IMR-90 (cell line): ENCODE measurements at regions not wholly inside any gene's neighbourhood (a gene's known extent, or its start where the extent isn't known, plus 50 kb on each side); places are given as distances from the start of the nearest gene placed in this dataset.

Source experiments
- ATAC-seq: fragments of 200-7000 bp; cut with Tn5 transposase; 2 replicates; pipeline ENCODE4 v1.9.1; 2020; ENCODE audit warnings: low read depth, mild to moderate bottlenecking, moderate library complexity
- BruUV-seq: library from RNA; stranded (reverse); fragments of 400-500 nt; replicated peaks from 2 replicates; lab custom pipeline; 2021; lab: Mats Ljungman, UMichigan
- CTCF ChIA-PET: fragments of 300-600 bp; formaldehyde crosslinking; extraction: SDS; loops from one replicate; lab custom pipeline; 2021; ENCODE audit warnings: antibody characterized with exemption; lab: Yijun Ruan, JAX
- POLR2A ChIA-PET: fragments of 300-600 bp; sonication (Branson Sonifier 250); formaldehyde crosslinking; loops from one replicate; lab custom pipeline; 2022; ENCODE audit warnings: antibody characterized with exemption; ENCODE audit not compliant: unreplicated experiment; lab: Charles Lee
- DNase-seq: peaks from one replicate; pipeline ENCODE4 v3.0.0; 2013
- H2AFZ ChIP-seq: replicated peaks from 2 replicates; pipeline ENCODE3; 2013; ENCODE audit warnings: low read length, mild to moderate bottlenecking; ENCODE audit not compliant: poor library complexity
- H2AK5ac ChIP-seq: 2 replicates; pipeline ENCODE4 v1.6.1; 2013; ENCODE audit warnings: low read depth, low read length, inconsistent platforms
- H2AK9ac ChIP-seq: replicated peaks from 2 replicates; pipeline ENCODE3; 2013; ENCODE audit warnings: mild to moderate bottlenecking, low read depth, low read length, moderate library complexity; ENCODE audit not compliant: poor library complexity
- H2BK120ac ChIP-seq: 2 replicates; pipeline ENCODE4 v1.6.1; 2013; ENCODE audit warnings: low read depth, low read length, inconsistent platforms
- H2BK15ac ChIP-seq: 3 replicates; pipeline ENCODE4 v1.6.1; 2013; ENCODE audit warnings: low read depth, low read length, inconsistent platforms
- H2BK20ac ChIP-seq: 2 replicates; pipeline ENCODE4 v1.6.1; 2013; ENCODE audit warnings: low read depth, mild to moderate bottlenecking, inconsistent platforms, low read length, moderate library complexity
- H2BK5ac ChIP-seq: 2 replicates; pipeline ENCODE4 v1.6.1; 2013; ENCODE audit warnings: mild to moderate bottlenecking, low read depth, low read length, inconsistent platforms; ENCODE audit not compliant: poor library complexity, severe bottlenecking
- H3K14ac ChIP-seq: replicated peaks from 2 replicates; pipeline ENCODE4 v1.6.1; 2013; ENCODE audit warnings: low read depth, low read length, inconsistent platforms
- H3K18ac ChIP-seq: 2 replicates; pipeline ENCODE4 v1.6.1; 2013; ENCODE audit warnings: low read depth, low read length, control low read depth
- H3K23ac ChIP-seq: 2 replicates; pipeline ENCODE4 v1.6.1; 2013; ENCODE audit warnings: low read depth, low read length, inconsistent platforms
- H3K27ac ChIP-seq: 2 replicates; pipeline ENCODE4 v1.5.1; 2013; ENCODE audit warnings: mild to moderate bottlenecking, control low read depth, low read length; ENCODE audit not compliant: insufficient read depth
- H3K27me3 ChIP-seq: 2 replicates; pipeline ENCODE4 v1.6.1; 2013; ENCODE audit warnings: low read length; ENCODE audit not compliant: control insufficient read depth, insufficient read depth
- H3K36me3 ChIP-seq: 2 replicates; pipeline ENCODE4 v1.6.1; 2013; ENCODE audit warnings: low read length, mixed read lengths; ENCODE audit not compliant: control insufficient read depth, insufficient read depth
- H3K4ac ChIP-seq: 2 replicates; pipeline ENCODE4 v1.6.1; 2013; ENCODE audit warnings: low read depth, low read length, inconsistent platforms
- H3K4me1 ChIP-seq: 2 replicates; pipeline ENCODE4 v1.6.1; 2013; ENCODE audit warnings: low read length, mixed read lengths; ENCODE audit not compliant: control insufficient read depth, insufficient read depth
- H3K4me2 ChIP-seq: 2 replicates; pipeline ENCODE4 v1.6.1; 2013; ENCODE audit warnings: low read depth, mild to moderate bottlenecking, control low read depth, low read length, moderate library complexity
- H3K4me3 ChIP-seq: 2 replicates; pipeline ENCODE4 v1.5.1; 2013; ENCODE audit warnings: low read depth, mild to moderate bottlenecking, control low read depth, low read length, moderate library complexity; ENCODE audit not compliant: insufficient read depth
- H3K56ac ChIP-seq: 2 replicates; pipeline ENCODE4 v1.6.1; 2013; ENCODE audit warnings: low read length, inconsistent platforms; ENCODE audit not compliant: insufficient read depth; ENCODE audit errors: extremely low read depth
- H3K79me1 ChIP-seq, 2 experiments: 2 replicates each; pipeline ENCODE4 v1.6.1; 2013; ENCODE audit warnings: low read length in 2 of 2, inconsistent platforms in 1 of 2, low read depth in 1 of 2
- H3K9ac ChIP-seq: 2 replicates; pipeline ENCODE4 v1.6.1; 2013; ENCODE audit warnings: low read depth, low read length, control low read depth
- H3K9me1 ChIP-seq: 2 replicates; pipeline ENCODE4 v1.6.1; 2013; ENCODE audit warnings: low read length, inconsistent platforms; ENCODE audit not compliant: insufficient read depth
- H3K9me3 ChIP-seq: 2 replicates; pipeline ENCODE4 v1.6.1; 2013; ENCODE audit warnings: low read length; ENCODE audit not compliant: control insufficient read depth, insufficient read depth
- H4K20me1 ChIP-seq: 2 replicates; pipeline ENCODE4 v1.6.1; 2013; ENCODE audit warnings: low read length, inconsistent platforms; ENCODE audit not compliant: insufficient read depth
- H4K5ac ChIP-seq: 2 replicates; pipeline ENCODE4 v1.6.1; 2013; ENCODE audit warnings: mild to moderate bottlenecking, low read depth, low read length, control low read depth
- H4K8ac ChIP-seq, 2 experiments: 2 replicates each; pipeline ENCODE4 v1.6.1; 2013; ENCODE audit warnings: low read depth in 2 of 2, low read length in 2 of 2, control low read depth in 1 of 2, inconsistent platforms in 1 of 2
- H4K91ac ChIP-seq: 2 replicates; pipeline ENCODE4 v1.6.1; 2013; ENCODE audit warnings: low read depth, low read length, inconsistent platforms; ENCODE audit not compliant: insufficient read depth
- BHLHE40 ChIP-seq: fragments of 150-350 bp; IDR thresholded peaks from 2 replicates; pipeline ENCODE4 v1.6.1; 2016; ENCODE audit warnings: mild to moderate bottlenecking, low read depth, low read length
- MXI1 ChIP-seq: IDR thresholded peaks from 2 replicates; pipeline ENCODE4 v1.6.1; 2012; ENCODE audit warnings: low read depth, mild to moderate bottlenecking, low read length, moderate library complexity, borderline replicate concordance
- WGBS, 2 experiments: methylation state at CpG; one replicate each; pipeline versions ENCODE4 v1.1.5 to v1.1.7; 2013; ENCODE audit warnings: missing lambda C conversion rate in 2 of 2; ENCODE audit not compliant: insufficient read length in 1 of 2; ENCODE audit errors: extremely low coverage in 2 of 2; 5-methylcytosine and 5-hydroxymethylcytosine counted together
- dilution Hi-C: fragments of 300-500 bp; cut with HindIII; formaldehyde crosslinking; loops from one replicate; pipeline ENCODE4 v1.14.3; 2018; ENCODE audit warnings: low sequenced_read_pairs; ENCODE audit not compliant: unreplicated experiment
- in situ Hi-C: fragments of 300-500 bp; cut with MboI; formaldehyde crosslinking; loops from 3 replicates; pipeline ENCODE4 v1.14.3; 2019; ENCODE audit warnings: low sequenced_read_pairs, inconsistent platforms, mixed read lengths
- intact Hi-C: fragments of 100-400 bp; cut with micrococcal nuclease; formaldehyde crosslinking; loops from 2 replicates; pipeline ENCODE4 v1.10.0; 2022
- TF ChIP-seq, protein P1 (sequence below): fragments of 150-350 bp; IDR thresholded peaks from 2 replicates; pipeline ENCODE4 v1.6.1; 2017; ENCODE audit warnings: mild to moderate bottlenecking, antibody characterized with exemption, low read length, low read depth

DNA sequence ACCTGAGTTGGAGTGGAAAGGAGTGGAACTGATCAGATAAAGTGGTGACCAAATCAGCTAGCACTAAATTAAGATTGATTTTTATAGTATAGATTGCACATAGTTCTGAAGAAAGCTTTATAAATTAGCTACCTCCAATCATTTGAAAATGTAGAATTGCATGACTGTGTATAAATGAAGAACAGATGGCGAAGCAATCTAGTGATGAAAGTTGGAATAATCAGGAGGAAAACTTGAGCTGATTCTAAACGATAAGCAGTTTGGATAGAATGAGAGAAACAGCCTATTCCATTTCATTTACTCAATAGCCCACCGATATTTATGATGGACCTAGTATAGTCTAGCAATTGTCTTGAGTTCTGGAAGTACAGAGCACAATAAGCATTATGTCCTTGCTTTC is 661.5 kb downstream of the PLA2G4A start:
- Histone ChIP-seq H3K56ac (no peak overlapping the region), H2AFZ (no peak overlapping the region), H3K9ac (no peak overlapping the region), H3K9me1 (peaks cover 8% of the 10 kb centered on the region), H3K14ac (0 out of 2 replicates have a peak overlapping the region, but pooled peaks have one; percentile 8), H4K5ac (no peak overlapping the region), H3K9me3 (no peaks in the 10 kb centered on the region), H3K36me3 (no peaks in the 10 kb centered on the region), H2BK120ac (no peak overlapping the region), H2AK9ac (no peak overlapping the region), H3K27ac (no peak overlapping the region), H4K8ac (no peak overlapping the region), H2BK15ac (no peak overlapping the region), H2BK20ac (0 out of 2 replicates have a peak overlapping the region, but pooled peaks have one; percentile 29), H3K27me3 (no peaks in the 10 kb centered on the region), H2BK5ac (no peak overlapping the region), H3K23ac (no peak overlapping the region), H4K91ac (no peak overlapping the region), H2AK5ac (no peak overlapping the region), H4K20me1 (no peaks in the 10 kb centered on the region), H3K4me1 (peaks cover 3% of the 10 kb centered on the region), H3K4me2 (no peak overlapping the region), H3K18ac (peak overlapping the region; percentile 34; the same call in 1 of the 2 replicates), H3K4me3 (no peak overlapping the region), H3K4ac (no peak overlapping the region; the same call in 1 of the 2 replicates), H3K79me1 (no peaks in the 10 kb centered on the region)
- ATAC-seq (no peak), DNase-seq (no peak)
- no TSS peak for BruUV-seq
- dilution Hi-C loops: no loop called here
- no peak for TF ChIP-seq MXI1
- no peak for TF ChIP-seq BHLHE40
- TF ChIP-seq, protein P1, sequence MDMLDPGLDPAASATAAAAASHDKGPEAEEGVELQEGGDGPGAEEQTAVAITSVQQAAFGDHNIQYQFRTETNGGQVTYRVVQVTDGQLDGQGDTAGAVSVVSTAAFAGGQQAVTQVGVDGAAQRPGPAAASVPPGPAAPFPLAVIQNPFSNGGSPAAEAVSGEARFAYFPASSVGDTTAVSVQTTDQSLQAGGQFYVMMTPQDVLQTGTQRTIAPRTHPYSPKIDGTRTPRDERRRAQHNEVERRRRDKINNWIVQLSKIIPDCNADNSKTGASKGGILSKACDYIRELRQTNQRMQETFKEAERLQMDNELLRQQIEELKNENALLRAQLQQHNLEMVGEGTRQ: no peak
- in situ Hi-C loops: no loop called here
- CTCF ChIA-PET: no interaction called here
- no CpG with 5 or more reads among the region's 3 CpGs for WGBS, 2 experiments
- POLR2A ChIA-PET: no interaction called here
- intact Hi-C loops: loop anchor here (5.0 kb wide), 1 partner anchor 197 kb away; no protein-coding TSS in a partner anchor
